ENCODE measurements at regions not wholly inside any gene's neighbourhood (a gene's known extent, or its start where the extent isn't known, plus 50 kb on each side); places are given as distances from the start of the nearest gene placed in this dataset.

DNA sequence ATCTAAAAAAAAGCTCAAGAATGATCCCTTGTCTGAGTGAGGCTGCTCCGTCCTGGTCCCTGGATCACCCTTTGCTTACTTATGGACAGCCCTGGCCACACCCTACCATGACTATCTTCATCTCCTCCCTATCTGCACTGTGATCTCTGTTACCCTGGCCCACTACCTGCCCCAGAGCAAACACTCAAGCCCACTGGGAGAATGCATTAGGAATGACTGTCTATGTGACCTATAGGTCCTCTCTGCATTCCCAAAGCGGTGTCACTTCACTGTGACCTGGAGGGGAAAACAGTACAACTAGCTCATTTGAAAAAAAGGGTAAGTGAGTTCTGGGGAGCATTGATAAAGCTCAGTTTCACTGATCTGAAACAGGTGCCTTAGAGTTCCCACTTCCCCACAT lies 86.4 kb upstream of the FOXP4 start:
- peaks cover 20% of the 10 kb centered on the region for H3K27me3 Mint-ChIP-seq (ENCODE audit: insufficient read depth, low read depth)
- H3K4me2 ChIP-seq = no peak overlapping the region
- H3K4me3 ChIP-seq = no peak overlapping the region
- no peaks in the 10 kb centered on the region for H3F3A ChIP-seq (ENCODE audit: low read depth)
- H3K9me3 ChIP-seq (ENCODE audit: low read depth) = no peaks in the 10 kb centered on the region
- H2AFZ ChIP-seq (replicated peaks) = no peak overlapping the region
- peaks cover 18% of the 10 kb centered on the region for H3K4me1 ChIP-seq
- H3K27me3 ChIP-seq = peaks cover 24% of the 10 kb centered on the region
- no peaks in the 10 kb centered on the region for H3K9me3 Mint-ChIP-seq
- no peaks in the 10 kb centered on the region for H3K36me3 Mint-ChIP-seq
- DNase-seq (ENCODE audit: low spot score) = no peak
- H3K36me3 ChIP-seq = no peaks in the 10 kb centered on the region
- no peaks in the 10 kb centered on the region for H4K20me1 ChIP-seq (ENCODE audit: low read depth)
- H3K27ac ChIP-seq = no peak overlapping the region
- no peaks in the 10 kb centered on the region for H3K79me2 ChIP-seq (ENCODE audit: low read depth)
- H3K4me3 Mint-ChIP-seq = no peak overlapping the region
- peaks cover 23% of the 10 kb centered on the region for H3K4me1 Mint-ChIP-seq
- H3K9ac ChIP-seq = no peak overlapping the region
- no peak overlapping the region for H3K27ac Mint-ChIP-seq
- TF ChIP-seq EZH2phosphoT487 (IDR thresholded peaks at IDR 0.05) (no peak), CTCF (IDR thresholded peaks at IDR 0.05) (no peak), EZH2 (IDR thresholded peaks at IDR 0.05) (no peak)

DNA sequence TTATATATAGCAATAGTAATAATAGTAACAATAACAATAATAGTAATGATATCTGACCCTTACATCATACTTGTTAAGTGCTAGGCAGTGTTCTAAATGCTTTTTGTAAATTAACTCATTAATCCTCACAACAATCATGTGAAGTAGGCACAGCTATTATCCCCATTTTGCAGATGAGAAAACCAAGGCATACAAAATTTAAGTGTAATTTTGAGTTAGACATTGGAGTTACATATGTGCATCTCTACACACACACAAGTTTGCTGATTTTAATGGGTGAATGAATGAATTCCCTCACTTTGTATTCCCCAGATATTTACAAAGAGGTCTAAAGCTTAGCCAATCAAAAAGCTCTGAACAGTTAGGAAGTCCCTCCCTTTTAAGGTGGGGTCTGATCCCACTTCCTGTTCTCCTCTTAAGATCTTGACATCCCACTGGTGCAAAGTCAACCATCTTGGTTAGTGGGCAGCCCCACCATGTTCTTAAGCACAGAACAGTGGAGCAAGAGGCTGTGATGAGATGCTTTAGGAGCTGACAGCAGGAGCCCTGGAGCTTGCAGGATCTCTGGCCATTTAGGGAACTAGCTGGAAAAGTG lies 85.3 kb upstream of the FOXP4 start:
- TF ChIP-seq CTCF (IDR thresholded peaks at IDR 0.05) = no peak
- TF ChIP-seq EZH2 (IDR thresholded peaks at IDR 0.05) = no peak
- no peak for TF ChIP-seq EZH2phosphoT487 (IDR thresholded peaks at IDR 0.05)
- Histone ChIP-seq H3K4me1 (peaks cover 12% of the 10 kb centered on the region), H3K36me3 (no peaks in the 10 kb centered on the region), H3K79me2 (ENCODE audit: low read depth) (no peaks in the 10 kb centered on the region), H3K27ac (no peak overlapping the region), H3F3A (ENCODE audit: low read depth) (no peaks in the 10 kb centered on the region), H3K9me3 (ENCODE audit: low read depth) (no peaks in the 10 kb centered on the region), H2AFZ (replicated peaks) (no peak overlapping the region), H3K4me3 (no peak overlapping the region), H3K27me3 (peaks cover 32% of the 10 kb centered on the region), H4K20me1 (ENCODE audit: low read depth) (no peaks in the 10 kb centered on the region), H3K4me2 (no peak overlapping the region), H3K9ac (no peak overlapping the region)
- peaks cover 21% of the 10 kb centered on the region for H3K4me1 Mint-ChIP-seq
- H3K27me3 Mint-ChIP-seq (ENCODE audit: insufficient read depth, low read depth) = peaks cover 23% of the 10 kb centered on the region
- no peak overlapping the region for H3K4me3 Mint-ChIP-seq
- H3K27ac Mint-ChIP-seq = no peak overlapping the region
- DNase-seq (ENCODE audit: low spot score) = no peak
- H3K36me3 Mint-ChIP-seq = no peaks in the 10 kb centered on the region
- H3K9me3 Mint-ChIP-seq = no peaks in the 10 kb centered on the region

- Histone ChIP-seq H3K79me2 (ENCODE audit: low read depth) (no peaks in the 10 kb centered on the region), H2AFZ (replicated peaks) (no peak overlapping the region), H3F3A (ENCODE audit: low read depth) (no peaks in the 10 kb centered on the region), H3K4me2 (no peak overlapping the region), H3K4me3 (no peak overlapping the region), H3K27ac (no peak overlapping the region), H3K36me3 (no peaks in the 10 kb centered on the region), H4K20me1 (ENCODE audit: low read depth) (no peaks in the 10 kb centered on the region), H3K4me1 (peaks cover 5% of the 10 kb centered on the region), H3K9me3 (ENCODE audit: low read depth) (no peaks in the 10 kb centered on the region), H3K27me3 (peaks cover 44% of the 10 kb centered on the region), H3K9ac (no peak overlapping the region)
- no peaks in the 10 kb centered on the region for H3K9me3 Mint-ChIP-seq
- H3K27me3 Mint-ChIP-seq (ENCODE audit: insufficient read depth, low read depth) = peaks cover 27% of the 10 kb centered on the region
- DNase-seq (ENCODE audit: low spot score) = no peak
- H3K4me3 Mint-ChIP-seq = no peak overlapping the region
- H3K4me1 Mint-ChIP-seq = peaks cover 11% of the 10 kb centered on the region
- TF ChIP-seq CTCF (IDR thresholded peaks at IDR 0.05) = no peak
- TF ChIP-seq EZH2phosphoT487 (IDR thresholded peaks at IDR 0.05) = no peak
- TF ChIP-seq EZH2 (IDR thresholded peaks at IDR 0.05) = no peak
- no peaks in the 10 kb centered on the region for H3K36me3 Mint-ChIP-seq
- H3K27ac Mint-ChIP-seq = no peak overlapping the region
Observed at GRCh38 chr6:41462033-41462432, 84.1 kb upstream of the FOXP4 start.
